ACC112 (cell line): ENCODE measurements at regions not wholly inside any gene's neighbourhood (a gene's known extent, or its start where the extent isn't known, plus 50 kb on each side); places are given as distances from the start of the nearest gene placed in this dataset.
A peak's percentile ranks its signal among the peaks of the same experiment; 100 is the strongest.
"Not testable (repeated sequence)": the region's sequence is repeated elsewhere in the genome, so short reads cannot be mapped to it uniquely, and the experiment has no call there.

Source experiments
- H2AFZ ChIP-seq: fragments of 200-600 bp; sonication (generic); one replicate; pipeline ENCODE4 v1.6.0; 2017; ENCODE audit warnings: antibody characterized with exemption, low read length; ENCODE audit not compliant: unreplicated experiment
- H3K27ac ChIP-seq: fragments of 200-600 bp; sonication (generic); 2 replicates; pipeline ENCODE4 v1.5.1; 2014; ENCODE audit warnings: low read depth, mild to moderate bottlenecking, antibody characterized with exemption, low read length, moderate library complexity
- H3K27me3 ChIP-seq: fragments of 200-600 bp; sonication (generic); 2 replicates; pipeline ENCODE4 v1.6.1; 2014; ENCODE audit warnings: mild to moderate bottlenecking, antibody characterized with exemption, low read length, moderate library complexity, mixed read lengths; ENCODE audit not compliant: insufficient read depth
- H3K36me3 ChIP-seq: fragments of 200-600 bp; sonication (generic); 2 replicates; pipeline ENCODE4 v1.6.1; 2016; ENCODE audit warnings: mild to moderate bottlenecking, antibody characterized with exemption, low read length, moderate library complexity, mixed read lengths; ENCODE audit not compliant: insufficient read depth
- H3K4me1 ChIP-seq: fragments of 200-600 bp; sonication (generic); one replicate; pipeline ENCODE4 v1.6.1; 2016; ENCODE audit warnings: low read length, mixed read lengths; ENCODE audit not compliant: insufficient read depth, unreplicated experiment, control insufficient read depth
- H3K4me3 ChIP-seq: fragments of 200-600 bp; sonication (generic); 2 replicates; pipeline ENCODE4 v1.5.1; 2014; ENCODE audit warnings: mild to moderate bottlenecking, low read depth, low read length
- H3K79me2 ChIP-seq: fragments of 200-600 bp; sonication (generic); one replicate; pipeline ENCODE4 v1.6.0; 2016; ENCODE audit warnings: low read length; ENCODE audit not compliant: control insufficient read depth, unreplicated experiment, insufficient read depth

- Histone ChIP-seq H3K4me1 (peaks cover 5% of the 10 kb centered on the region), H3K36me3 (no peaks in the 10 kb centered on the region), H2AFZ (no peak overlapping the region), H3K27me3 (no peaks in the 10 kb centered on the region), H3K4me3 (no peak overlapping the region), H3K79me2 (no peaks in the 10 kb centered on the region), H3K27ac (no peak overlapping the region)
Observed at GRCh38 chrX:118252967-118253366, 92.9 kb upstream of the WDR44 start.

GRCh38 chrX:118254611-118255010 is 91.3 kb upstream of the WDR44 start:
- H3K36me3 ChIP-seq, result no peaks in the 10 kb centered on the region
- no peaks in the 10 kb centered on the region for H3K79me2 ChIP-seq
- H2AFZ ChIP-seq, result no peak overlapping the region
- H3K27me3 ChIP-seq, result no peaks in the 10 kb centered on the region
- H3K4me3 ChIP-seq, result no peak overlapping the region
- H3K4me1 ChIP-seq, result peaks cover 5% of the 10 kb centered on the region
- H3K27ac ChIP-seq, result no peak overlapping the region

GRCh38 chrX:118255921-118256320 is 90.0 kb upstream of the WDR44 start:
- Histone ChIP-seq H3K27ac (no peak overlapping the region), H3K79me2 (no peaks in the 10 kb centered on the region), H3K4me3 (no peak overlapping the region), H3K36me3 (no peaks in the 10 kb centered on the region), H3K27me3 (no peaks in the 10 kb centered on the region), H3K4me1 (peaks cover 4% of the 10 kb centered on the region), H2AFZ (no peak overlapping the region)

- no peaks in the 10 kb centered on the region for H3K4me1 ChIP-seq
- H2AFZ ChIP-seq, result no peak overlapping the region
- H3K27me3 ChIP-seq, result no peaks in the 10 kb centered on the region
- no peak overlapping the region for H3K27ac ChIP-seq
- no peak overlapping the region for H3K4me3 ChIP-seq
- H3K79me2 ChIP-seq, result no peaks in the 10 kb centered on the region
- H3K36me3 ChIP-seq, result no peaks in the 10 kb centered on the region
Observed at GRCh38 chrX:118257781-118258180, 88.1 kb upstream of the WDR44 start.

GRCh38 chrX:118259213-118259612 is 86.7 kb upstream of the WDR44 start:
- H2AFZ ChIP-seq, result no peak overlapping the region
- H3K27me3 ChIP-seq, result no peaks in the 10 kb centered on the region
- no peaks in the 10 kb centered on the region for H3K4me1 ChIP-seq
- H3K36me3 ChIP-seq, result no peaks in the 10 kb centered on the region
- H3K27ac ChIP-seq, result no peak overlapping the region
- H3K4me3 ChIP-seq, result no peak overlapping the region
- no peaks in the 10 kb centered on the region for H3K79me2 ChIP-seq

DNA sequence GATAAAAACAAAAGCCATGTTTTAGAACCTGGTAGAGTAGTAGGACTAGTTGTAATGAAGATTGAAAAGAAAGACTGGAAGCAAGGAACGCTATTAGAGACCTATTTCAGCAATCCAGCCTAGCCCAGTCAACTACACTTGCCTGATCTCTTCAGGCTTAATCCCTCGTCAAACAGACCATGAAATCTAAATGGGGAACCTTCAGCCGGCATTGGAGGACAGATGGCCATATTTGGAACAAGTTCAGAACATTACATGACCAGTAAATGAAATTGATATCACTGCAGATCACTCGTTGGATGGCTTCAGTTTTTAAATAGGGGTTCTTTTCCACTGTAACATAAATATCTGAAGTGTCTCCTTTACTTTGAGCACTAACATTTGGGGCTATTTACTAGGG is 84.8 kb upstream of the WDR44 start:
- no peak overlapping the region for H3K4me3 ChIP-seq
- no peaks in the 10 kb centered on the region for H3K79me2 ChIP-seq
- no peaks in the 10 kb centered on the region for H3K4me1 ChIP-seq
- no peak overlapping the region for H3K27ac ChIP-seq
- no peaks in the 10 kb centered on the region for H3K27me3 ChIP-seq
- no peaks in the 10 kb centered on the region for H3K36me3 ChIP-seq
- no peak overlapping the region for H2AFZ ChIP-seq

- H2AFZ ChIP-seq, result peak overlapping the region; percentile 18
- no peak overlapping the region for H3K4me3 ChIP-seq
- H3K27ac ChIP-seq, result no peak overlapping the region
- H3K27me3 ChIP-seq, result no peaks in the 10 kb centered on the region
- peaks cover 8% of the 10 kb centered on the region for H3K4me1 ChIP-seq
- no peaks in the 10 kb centered on the region for H3K36me3 ChIP-seq
- no peaks in the 10 kb centered on the region for H3K79me2 ChIP-seq
Observed at GRCh38 chrX:118271775-118272174, 74.1 kb upstream of the WDR44 start.

DNA sequence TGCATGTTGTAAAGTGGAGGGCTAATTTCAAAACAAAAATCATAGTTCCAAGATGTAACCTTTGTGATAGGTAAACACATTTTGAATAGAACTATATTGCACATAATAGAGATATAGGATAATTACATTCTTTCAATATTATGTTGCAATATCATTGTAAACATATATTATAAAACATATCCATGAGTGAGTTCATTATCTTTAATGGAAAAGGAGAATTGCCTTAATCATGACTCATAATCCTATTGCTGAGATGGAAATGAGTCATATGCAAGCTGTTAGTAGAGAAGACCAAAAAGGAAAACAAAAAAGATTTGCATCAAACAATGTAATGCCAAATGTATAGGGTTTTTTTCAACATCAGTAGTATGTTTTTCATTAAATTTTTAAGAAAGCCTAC is 73.7 kb upstream of the WDR44 start:
- no peak overlapping the region for H3K27ac ChIP-seq
- no peaks in the 10 kb centered on the region for H3K79me2 ChIP-seq
- no peaks in the 10 kb centered on the region for H3K36me3 ChIP-seq
- no peaks in the 10 kb centered on the region for H3K27me3 ChIP-seq
- H3K4me1 ChIP-seq, result peaks cover 8% of the 10 kb centered on the region
- H2AFZ ChIP-seq, result no peak overlapping the region
- no peak overlapping the region for H3K4me3 ChIP-seq

GRCh38 chrX:118286066-118286762 is 59.7 kb upstream of the WDR44 start:
- Histone ChIP-seq H3K4me1 (no peaks in the 10 kb centered on the region), H3K36me3 (no peaks in the 10 kb centered on the region), H3K27ac (no peak overlapping the region), H2AFZ (no peak overlapping the region), H3K27me3 (no peaks in the 10 kb centered on the region), H3K79me2 (no peaks in the 10 kb centered on the region), H3K4me3 (no peak overlapping the region)

DNA sequence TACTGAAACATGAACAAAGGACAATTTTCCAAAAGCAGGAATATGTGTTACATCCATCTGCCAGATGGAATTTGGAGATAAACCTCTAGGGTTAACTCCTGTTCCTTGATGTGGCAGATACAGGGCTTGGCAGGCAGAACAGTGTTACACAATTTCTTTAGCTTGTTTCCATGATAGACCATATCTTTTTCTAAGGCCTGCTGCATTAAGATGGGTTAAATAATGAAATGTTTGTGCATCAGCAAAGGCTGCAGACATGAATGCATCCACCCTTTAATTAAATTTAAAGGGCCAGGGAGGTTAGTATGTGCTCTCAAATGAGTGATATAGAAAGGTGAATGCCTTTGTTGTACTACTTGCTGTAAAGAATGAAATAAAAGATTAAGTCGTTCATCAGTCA is 50.1 kb upstream of the WDR44 start:
- not testable (repeated sequence) for H3K27me3 ChIP-seq, H3K27ac ChIP-seq, H3K4me1 ChIP-seq, H2AFZ ChIP-seq, H3K4me3 ChIP-seq, H3K79me2 ChIP-seq, H3K36me3 ChIP-seq
